AG10803 (cell line): ENCODE measurements at regions not wholly inside any gene's neighbourhood (a gene's known extent, or its start where the extent isn't known, plus 50 kb on each side); places are given as distances from the start of the nearest gene placed in this dataset.

Experiments
- DNase-seq: peaks from one replicate; pipeline ENCODE4 v3.0.0; 2010; ENCODE audit warnings: low read depth
- H3K4me3 ChIP-seq: 2 replicates; pipeline ENCODE4 v1.5.1; 2011; ENCODE audit warnings: mild to moderate bottlenecking, low read length, control low read depth
- TF ChIP-seq, protein P1 (sequence below): conservative IDR thresholded peaks from 2 replicates; pipeline ENCODE4 v1.5.1; 2011; ENCODE audit warnings: mild to moderate bottlenecking, low read length, control low read depth, inconsistent platforms

GRCh38 chr2:37774976-37775907, 103.8 kb upstream of the CDC42EP3 start:
- H3K4me3 ChIP-seq = no peak overlapping the region
- peak; percentile 68 for DNase-seq
- TF ChIP-seq, protein P1, sequence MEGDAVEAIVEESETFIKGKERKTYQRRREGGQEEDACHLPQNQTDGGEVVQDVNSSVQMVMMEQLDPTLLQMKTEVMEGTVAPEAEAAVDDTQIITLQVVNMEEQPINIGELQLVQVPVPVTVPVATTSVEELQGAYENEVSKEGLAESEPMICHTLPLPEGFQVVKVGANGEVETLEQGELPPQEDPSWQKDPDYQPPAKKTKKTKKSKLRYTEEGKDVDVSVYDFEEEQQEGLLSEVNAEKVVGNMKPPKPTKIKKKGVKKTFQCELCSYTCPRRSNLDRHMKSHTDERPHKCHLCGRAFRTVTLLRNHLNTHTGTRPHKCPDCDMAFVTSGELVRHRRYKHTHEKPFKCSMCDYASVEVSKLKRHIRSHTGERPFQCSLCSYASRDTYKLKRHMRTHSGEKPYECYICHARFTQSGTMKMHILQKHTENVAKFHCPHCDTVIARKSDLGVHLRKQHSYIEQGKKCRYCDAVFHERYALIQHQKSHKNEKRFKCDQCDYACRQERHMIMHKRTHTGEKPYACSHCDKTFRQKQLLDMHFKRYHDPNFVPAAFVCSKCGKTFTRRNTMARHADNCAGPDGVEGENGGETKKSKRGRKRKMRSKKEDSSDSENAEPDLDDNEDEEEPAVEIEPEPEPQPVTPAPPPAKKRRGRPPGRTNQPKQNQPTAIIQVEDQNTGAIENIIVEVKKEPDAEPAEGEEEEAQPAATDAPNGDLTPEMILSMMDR = no peak

GRCh38 chr2:37775908-37776250, 104.4 kb upstream of the CDC42EP3 start:
- TF ChIP-seq, protein P1 = no peak
- DNase-seq = peak; percentile 89

DNA sequence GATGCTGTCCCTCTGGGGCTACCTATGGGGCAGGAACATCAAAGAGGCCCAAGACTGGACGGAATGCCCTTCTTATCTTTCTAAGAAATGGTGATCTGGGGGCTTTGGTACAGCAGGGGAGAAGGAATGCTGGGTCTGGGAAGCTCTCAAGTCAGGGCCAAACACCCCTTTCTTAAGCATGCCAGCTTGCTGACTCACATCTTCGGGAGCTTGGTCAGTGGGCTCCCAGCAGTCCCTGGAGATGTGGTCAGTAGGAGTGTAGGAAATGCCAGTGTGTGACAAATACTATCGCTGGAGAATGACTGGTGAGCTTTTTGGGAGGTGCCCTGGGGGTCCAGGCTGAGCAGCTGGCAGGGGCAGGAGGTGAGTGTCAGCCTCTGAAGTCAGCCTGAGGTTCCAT, 105.0 kb upstream of the CDC42EP3 start:
- TF ChIP-seq, protein P1 = no peak
- peak; percentile 95 for DNase-seq
- H3K4me3 ChIP-seq = no peak overlapping the region

More at GRCh38 chr2:37775908-37776250, 104.4 kb upstream of the CDC42EP3 start:
- no peak overlapping the region for H3K4me3 ChIP-seq

- no peak overlapping the region for H3K4me3 ChIP-seq
- TF ChIP-seq, protein P1 = no peak
- no peak for DNase-seq
Measured at GRCh38 chr2:37779139-37779538, 107.7 kb upstream of the CDC42EP3 start.

DNA sequence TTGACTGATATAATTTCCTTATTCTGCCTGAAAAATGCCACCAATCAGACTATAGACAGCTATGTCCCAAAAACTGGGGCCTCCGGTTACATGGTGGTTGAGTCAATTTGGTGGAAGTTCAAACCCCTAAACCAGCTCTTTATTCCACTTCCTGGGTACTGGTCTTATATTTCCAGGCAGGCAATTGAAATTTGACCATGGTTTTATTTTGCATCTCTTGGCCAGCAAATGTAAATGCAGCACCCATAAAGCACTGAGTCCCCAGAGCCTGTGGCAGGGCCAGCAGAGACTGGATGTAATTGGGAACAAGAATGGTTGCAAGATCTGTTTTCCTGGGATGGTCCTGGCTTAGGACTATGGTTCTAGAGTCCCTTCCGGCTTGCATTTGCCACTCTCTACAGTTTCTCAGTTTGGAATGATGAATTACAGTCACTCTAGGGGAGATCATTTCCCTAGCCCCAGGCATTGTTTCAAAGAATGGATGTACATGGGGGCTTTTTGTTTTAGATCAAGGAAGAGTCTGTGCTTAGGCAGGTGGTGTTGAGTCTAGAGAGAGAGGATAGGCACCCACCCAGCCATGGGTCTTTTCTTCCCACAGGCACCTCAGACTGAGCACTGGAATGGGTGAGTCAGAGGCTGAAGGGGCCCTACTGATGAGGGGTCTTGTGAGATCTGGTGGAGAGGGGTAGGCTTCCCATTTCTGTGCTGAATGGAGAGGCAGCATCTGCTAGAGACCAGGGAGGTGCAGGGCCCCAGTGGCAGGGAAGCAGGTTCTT, 108.4 kb upstream of the CDC42EP3 start:
- DNase-seq = no peak
- no peak overlapping the region for H3K4me3 ChIP-seq
- TF ChIP-seq, protein P1 = no peak

- peak; percentile 41 for DNase-seq
- TF ChIP-seq, protein P1 = no peak
- no peak overlapping the region for H3K4me3 ChIP-seq
Measured at GRCh38 chr2:37780387-37780676, 108.9 kb upstream of the CDC42EP3 start.
